ENCODE measurements at regions not wholly inside any gene's neighbourhood (a gene's known extent, or its start where the extent isn't known, plus 50 kb on each side); places are given as distances from the start of the nearest gene placed in this dataset.

DNA sequence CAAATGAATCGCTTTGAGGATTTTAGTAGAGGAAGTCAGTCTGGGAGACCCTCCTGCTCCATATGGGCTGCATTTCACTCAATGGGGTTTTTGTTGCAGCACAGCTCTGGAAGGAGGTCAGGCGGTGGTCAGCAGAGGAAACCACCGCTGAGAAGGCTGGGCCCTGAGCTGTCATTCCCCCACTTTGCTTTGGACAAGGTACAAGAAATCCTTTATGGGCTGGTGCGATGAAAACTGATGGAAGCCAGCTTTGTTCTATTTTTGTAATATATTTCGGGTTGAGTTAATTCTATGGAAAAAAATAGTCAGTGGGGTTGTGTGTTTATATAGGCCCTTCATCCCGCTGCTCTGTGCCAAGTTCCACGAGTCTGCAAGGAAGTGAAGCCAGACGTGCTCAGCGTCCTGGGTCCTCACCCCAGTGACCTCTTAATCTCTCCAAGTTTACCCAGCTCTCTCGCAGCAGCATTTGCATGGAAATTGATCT is 157.1 kb upstream of the TMC3 start:
- TF ChIP-seq POLR2AphosphoS5 (IDR thresholded peaks at IDR 0.05; ENCODE audit: low read depth, low read length) (no peak), POLR2A (IDR thresholded peaks at IDR 0.05; ENCODE audit: low read depth, low read length) (no peak), TAF1 (IDR thresholded peaks at IDR 0.05; ENCODE audit: low read depth, low read length) (no peak), POU2F2 (IDR thresholded peaks at IDR 0.05; ENCODE audit: low read depth, low read length) (no peak), SPI1 (IDR thresholded peaks at IDR 0.05; ENCODE audit: low read depth, low read length) (no peak), PAX5 (IDR thresholded peaks at IDR 0.05; ENCODE audit: insufficient read depth, low read length, severe bottlenecking) (no peak)

All from GM12891 (cell line).